IPS-18c (cell line): ENCODE measurements at regions not wholly inside any gene's neighbourhood (a gene's known extent, or its start where the extent isn't known, plus 50 kb on each side); places are given as distances from the start of the nearest gene placed in this dataset.

Experiments
- H3K4me3 ChIP-seq: 2 replicates; pipeline ENCODE4 v1.7.0; 2013; ENCODE audit warnings: low read depth, mild to moderate bottlenecking, low read length, moderate library complexity; ENCODE audit not compliant: insufficient read depth
- H3K9me3 ChIP-seq: one replicate; pipeline ENCODE4 v1.6.1; 2013; ENCODE audit warnings: mild to moderate bottlenecking, low read length, moderate library complexity; ENCODE audit not compliant: control insufficient read depth, insufficient read depth

GRCh38 chr15:38041576-38041975 lies 107.1 kb downstream of the TMCO5A start:
- Histone ChIP-seq H3K4me3 (no peak overlapping the region), H3K9me3 (no peaks in the 10 kb centered on the region)

GRCh38 chr15:38042211-38042610 lies 107.8 kb downstream of the TMCO5A start:
- H3K9me3 ChIP-seq = no peaks in the 10 kb centered on the region

GRCh38 chr15:38042707-38043445 lies 108.4 kb downstream of the TMCO5A start:
- Histone ChIP-seq H3K9me3 (no peaks in the 10 kb centered on the region), H3K4me3 (no peak overlapping the region)

More at GRCh38 chr15:38042211-38042610, 107.8 kb downstream of the TMCO5A start:
- H3K4me3 ChIP-seq = no peak overlapping the region

- Histone ChIP-seq H3K9me3 (no peaks in the 10 kb centered on the region), H3K4me3 (no peak overlapping the region)
These were observed 112.0 kb downstream of the TMCO5A start for GRCh38 chr15:38046257-38047051.

GRCh38 chr15:38048001-38048455 lies 113.6 kb downstream of the TMCO5A start:
- Histone ChIP-seq H3K9me3 (no peaks in the 10 kb centered on the region), H3K4me3 (no peak overlapping the region)

- H3K4me3 ChIP-seq = no peak overlapping the region
- H3K9me3 ChIP-seq = no peaks in the 10 kb centered on the region
These were observed 115.5 kb downstream of the TMCO5A start for GRCh38 chr15:38049891-38050290.

- no peak overlapping the region for H3K4me3 ChIP-seq
- no peaks in the 10 kb centered on the region for H3K9me3 ChIP-seq
These were observed 116.3 kb downstream of the TMCO5A start for GRCh38 chr15:38050529-38051448.

- no peaks in the 10 kb centered on the region for H3K9me3 ChIP-seq
- no peak overlapping the region for H3K4me3 ChIP-seq
These were observed 118.8 kb downstream of the TMCO5A start for GRCh38 chr15:38053205-38053604.

GRCh38 chr15:38053776-38054175 lies 119.3 kb downstream of the TMCO5A start:
- Histone ChIP-seq H3K4me3 (no peak overlapping the region), H3K9me3 (no peaks in the 10 kb centered on the region)

GRCh38 chr15:38054488-38054887 lies 120.0 kb downstream of the TMCO5A start:
- Histone ChIP-seq H3K9me3 (no peaks in the 10 kb centered on the region), H3K4me3 (no peak overlapping the region)

- no peaks in the 10 kb centered on the region for H3K9me3 ChIP-seq
- H3K4me3 ChIP-seq = no peak overlapping the region
These were observed 124.2 kb downstream of the TMCO5A start for GRCh38 chr15:38058596-38059075.

- H3K4me3 ChIP-seq = no peak overlapping the region
These were observed 125.2 kb downstream of the TMCO5A start for GRCh38 chr15:38059665-38060064.

GRCh38 chr15:38061856-38062649 lies 127.6 kb downstream of the TMCO5A start:
- H3K4me3 ChIP-seq = no peak overlapping the region

More at GRCh38 chr15:38059665-38060064, 125.2 kb downstream of the TMCO5A start:
- H3K9me3 ChIP-seq = no peaks in the 10 kb centered on the region

GRCh38 chr15:38062696-38063095 lies 128.3 kb downstream of the TMCO5A start:
- Histone ChIP-seq H3K4me3 (no peak overlapping the region), H3K9me3 (no peaks in the 10 kb centered on the region)

More at GRCh38 chr15:38061856-38062649, 127.6 kb downstream of the TMCO5A start:
- H3K9me3 ChIP-seq = no peaks in the 10 kb centered on the region

GRCh38 chr15:38065721-38066345 lies 131.4 kb downstream of the TMCO5A start:
- Histone ChIP-seq H3K4me3 (no peak overlapping the region), H3K9me3 (no peaks in the 10 kb centered on the region)

GRCh38 chr15:38066612-38067011 lies 132.2 kb downstream of the TMCO5A start:
- no peaks in the 10 kb centered on the region for H3K9me3 ChIP-seq
- H3K4me3 ChIP-seq = no peak overlapping the region
